Fibroblast of upper back skin (primary cell): ENCODE measurements at regions not wholly inside any gene's neighbourhood (a gene's known extent, or its start where the extent isn't known, plus 50 kb on each side); places are given as distances from the start of the nearest gene placed in this dataset.

Experiments
- DNase-seq: peaks from one replicate; pipeline ENCODE4 v3.0.0-alpha.2; 2013

DNA sequence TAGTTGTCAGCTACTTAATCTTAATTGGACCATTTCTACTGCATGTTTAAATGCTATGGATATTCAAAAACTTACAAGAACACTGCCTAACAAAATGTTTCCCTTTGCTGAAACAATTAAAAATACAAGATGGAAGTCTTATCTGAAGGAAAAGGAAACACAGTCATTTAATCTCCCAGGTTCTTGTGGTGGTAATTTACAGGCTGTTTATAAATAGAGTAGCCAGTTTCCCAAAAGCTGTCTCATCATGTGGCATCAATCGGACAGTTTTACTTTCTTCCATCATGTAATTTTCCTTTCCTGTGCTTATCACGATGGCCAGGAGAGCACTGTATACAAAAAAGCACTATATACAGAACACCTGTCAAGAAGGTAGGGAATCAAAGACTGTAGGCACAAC lies 368.1 kb downstream of the ZEB2 start:
- no peak for DNase-seq

DNA sequence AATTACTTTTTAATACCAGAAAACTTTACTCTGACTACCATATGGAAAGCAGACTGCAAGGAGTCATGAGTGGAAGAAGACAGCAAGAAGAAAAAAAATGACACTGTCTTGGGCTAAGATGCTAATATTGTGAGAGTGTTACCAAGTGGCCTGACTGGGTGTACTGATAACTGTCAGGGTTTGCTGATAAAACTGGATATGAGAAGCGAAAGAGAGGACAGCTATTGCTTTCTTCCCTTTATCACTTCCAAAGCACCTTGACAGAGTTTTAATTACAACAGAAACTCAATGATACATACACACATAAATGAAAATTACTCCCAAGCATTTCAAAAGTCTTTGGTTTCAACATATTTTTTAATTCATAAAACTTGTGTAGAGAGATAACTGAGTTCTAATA lies 368.5 kb downstream of the ZEB2 start:
- no peak for DNase-seq

DNA sequence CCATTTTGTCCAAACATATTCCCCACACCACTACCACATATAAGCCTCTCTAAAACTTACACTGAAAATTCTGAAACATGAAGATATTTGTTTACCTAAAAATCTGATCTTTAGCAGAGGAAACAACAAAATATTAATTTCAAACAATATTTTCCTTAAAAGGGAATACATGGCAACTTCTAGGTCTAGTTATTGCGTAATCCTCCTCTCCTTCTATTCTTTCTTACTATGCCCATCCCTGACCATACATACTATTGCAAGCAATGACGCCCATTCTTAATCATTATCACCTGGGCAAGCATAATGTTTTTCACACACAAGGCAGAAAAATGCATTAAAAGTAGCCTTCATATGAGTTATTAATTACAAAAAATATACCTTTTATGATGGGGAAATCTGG lies 372.6 kb downstream of the ZEB2 start:
- DNase-seq, result no peak

DNA sequence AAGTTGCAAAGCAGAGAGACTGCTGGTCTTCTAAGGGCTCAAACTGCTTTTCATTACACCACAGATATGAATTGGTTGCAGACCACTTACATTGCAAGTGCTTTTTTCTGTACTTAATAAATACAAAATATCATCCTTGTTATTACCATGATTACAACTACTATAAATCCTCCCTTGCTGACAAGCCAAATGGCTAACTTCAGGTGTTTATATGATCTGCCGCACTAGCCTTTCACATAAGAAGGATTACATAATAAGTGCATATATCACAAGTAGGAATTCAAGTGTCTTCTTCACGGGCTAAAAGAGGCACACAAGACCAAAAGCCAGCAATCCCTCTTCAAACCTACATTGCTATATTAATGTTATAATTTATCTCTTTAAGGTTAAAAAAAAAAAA lies 373.0 kb downstream of the ZEB2 start:
- no peak for DNase-seq

DNA sequence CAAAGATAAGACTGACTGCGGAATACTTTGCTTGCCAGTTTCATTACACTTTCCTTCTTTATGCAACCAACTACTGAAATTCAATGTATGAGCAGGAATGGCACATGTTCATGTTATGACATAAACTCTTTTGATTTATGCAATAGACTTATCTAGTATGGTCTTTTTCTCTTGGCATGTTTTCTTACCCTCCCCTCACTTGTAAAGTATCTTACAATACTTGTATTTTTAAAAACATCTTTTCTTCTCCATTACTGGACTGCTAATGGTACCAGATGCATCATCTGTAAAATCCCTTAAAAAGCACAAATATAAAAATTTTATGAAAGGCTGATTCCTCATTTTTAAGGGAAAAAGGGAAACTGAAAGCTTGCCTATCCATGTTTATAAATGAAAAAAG lies 373.8 kb downstream of the ZEB2 start:
- no peak for DNase-seq

DNA sequence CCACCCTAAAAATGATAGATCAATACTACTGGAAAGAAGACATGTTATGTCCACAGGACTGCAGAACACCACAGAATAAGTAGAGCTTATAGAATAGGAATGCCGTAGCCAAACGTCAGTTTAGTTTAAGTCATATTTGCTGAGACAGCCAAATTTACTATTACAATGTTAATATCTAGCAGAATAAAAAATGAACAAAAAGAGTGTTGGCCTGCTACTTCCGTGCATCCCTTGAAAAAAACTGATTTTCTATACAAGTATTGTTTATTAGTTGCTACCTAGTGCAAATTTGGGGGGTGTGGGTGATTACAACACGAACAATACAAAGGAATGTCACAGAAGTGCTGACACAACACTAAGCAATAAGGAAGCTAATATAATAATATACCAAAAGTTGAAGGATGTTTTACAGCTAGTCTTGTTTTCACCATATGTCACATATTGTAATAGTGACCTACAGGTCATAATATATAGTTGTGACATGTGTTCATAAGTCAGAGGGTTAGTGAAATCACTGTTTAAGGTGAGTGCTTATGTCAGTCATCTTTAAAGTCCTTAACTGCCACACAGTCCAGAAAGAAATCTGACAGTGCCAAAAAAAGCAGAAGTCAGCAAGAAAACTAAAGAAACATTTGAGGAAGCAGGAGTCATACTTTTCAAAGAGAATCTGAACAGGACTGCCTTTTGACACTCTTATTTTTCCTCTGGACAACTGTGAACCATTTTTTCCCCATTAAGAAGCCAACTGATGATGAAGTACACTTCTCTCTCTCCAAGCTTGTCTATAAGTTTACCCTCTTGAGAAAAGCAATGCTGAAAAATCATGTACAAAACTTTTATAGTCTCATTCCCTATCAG lies 376.4 kb downstream of the ZEB2 start:
- DNase-seq, result no peak

DNA sequence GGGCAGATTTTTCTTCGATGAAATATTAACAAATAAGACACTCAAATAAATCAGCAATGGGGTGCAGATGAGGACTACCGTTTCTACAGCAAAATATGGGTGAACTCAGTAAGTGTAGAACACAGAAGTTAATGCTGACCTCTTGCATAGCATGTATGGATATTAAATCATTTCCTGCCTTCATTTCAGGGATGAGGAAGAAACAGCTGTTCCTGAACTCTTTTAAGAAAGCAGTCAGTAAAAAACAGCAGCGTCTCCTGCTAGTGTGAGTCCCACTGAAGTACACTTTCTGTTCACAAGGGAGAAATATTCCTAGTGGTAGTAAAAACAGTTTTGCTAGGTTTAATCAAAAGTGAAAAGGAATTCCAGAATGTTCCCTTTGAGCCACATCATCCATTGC lies 379.0 kb downstream of the ZEB2 start:
- peak; percentile 60 for DNase-seq

DNA sequence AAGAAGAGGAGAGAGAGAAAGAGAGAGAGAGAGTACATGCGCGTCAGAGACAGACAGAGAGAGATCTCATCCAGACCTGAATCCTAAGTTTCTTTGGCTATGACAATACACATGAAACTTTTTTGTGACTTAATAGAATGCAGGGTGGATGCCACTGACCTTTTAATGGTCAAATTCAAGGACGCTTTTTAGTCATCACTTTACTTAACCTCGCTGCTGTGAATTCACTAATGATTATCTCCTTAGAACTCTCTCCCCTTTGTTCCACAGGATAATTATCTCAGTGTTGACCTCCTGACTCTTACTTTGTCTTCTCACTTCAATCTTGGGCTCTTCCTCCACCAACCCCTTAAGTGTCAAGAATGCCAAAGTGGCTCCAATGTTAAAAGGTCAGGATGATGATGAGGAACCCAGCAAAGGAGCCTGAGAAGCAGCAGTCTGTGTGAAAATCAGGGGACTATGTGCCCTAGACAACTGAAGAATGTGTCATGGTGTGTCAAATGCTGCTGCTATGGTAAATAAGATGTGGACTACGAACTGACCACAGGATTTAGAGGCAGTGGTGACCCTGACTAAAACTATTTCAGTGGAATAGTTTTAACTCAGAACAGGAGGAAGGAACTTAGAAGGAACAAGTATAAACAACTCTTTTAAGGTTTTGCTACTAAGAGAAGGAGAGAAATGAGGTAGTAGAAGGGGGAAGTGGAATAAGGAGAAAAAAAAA lies 382.1 kb downstream of the ZEB2 start:
- peak; percentile 53 for DNase-seq

DNA sequence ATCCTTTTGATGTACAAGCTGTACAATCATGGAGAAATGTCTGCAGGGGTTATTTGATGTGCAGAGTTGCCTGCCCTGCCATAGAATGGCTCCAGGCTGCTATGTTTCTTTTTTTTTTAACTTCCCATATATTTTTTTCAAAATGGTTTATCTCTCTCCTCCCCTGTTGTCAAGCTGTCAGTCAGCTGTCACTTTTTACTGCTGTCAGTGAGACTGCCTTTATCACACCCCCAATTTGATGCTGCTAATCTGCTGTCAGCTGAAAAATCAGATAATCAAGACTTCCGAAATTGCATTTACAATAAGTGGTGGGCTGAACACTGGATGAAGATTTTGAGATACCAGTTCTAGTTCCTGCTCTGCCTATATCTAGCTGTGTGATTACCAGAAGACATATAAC lies 382.6 kb downstream of the ZEB2 start:
- no peak for DNase-seq

DNA sequence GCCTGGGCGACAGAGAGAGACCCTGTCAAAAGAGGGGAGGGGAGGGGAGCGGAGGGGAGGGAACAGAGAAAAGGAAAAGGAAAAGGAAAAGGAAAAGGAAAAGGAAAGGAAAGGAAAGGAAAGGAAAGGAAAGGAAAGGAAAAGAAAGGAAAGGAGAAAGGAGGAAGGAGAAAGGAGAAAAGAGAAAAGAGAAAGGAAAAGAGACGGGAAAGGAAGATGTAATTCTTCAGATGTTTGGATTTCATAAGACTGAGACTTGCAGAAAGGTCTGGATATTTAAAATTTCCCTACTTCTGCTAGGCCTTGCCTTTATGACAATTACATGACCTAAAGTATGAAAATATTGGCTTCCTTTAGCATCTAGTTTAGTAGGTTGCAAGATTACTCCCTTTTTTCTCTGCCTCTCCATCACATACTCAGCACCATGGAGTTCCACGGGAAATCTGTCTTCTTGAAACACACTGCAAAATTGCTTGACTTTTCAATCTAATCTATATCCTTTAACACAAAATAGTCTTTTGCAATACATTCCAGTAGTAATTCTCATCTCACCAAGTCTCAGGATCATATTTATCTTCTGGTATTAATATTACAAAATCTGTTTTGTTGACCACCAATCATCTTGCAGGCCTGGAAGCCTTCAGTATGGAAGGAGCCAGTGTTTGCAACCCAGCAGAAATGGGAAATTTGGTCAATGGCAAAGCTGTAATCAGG lies 383.5 kb downstream of the ZEB2 start:
- DNase-seq, result no peak

DNA sequence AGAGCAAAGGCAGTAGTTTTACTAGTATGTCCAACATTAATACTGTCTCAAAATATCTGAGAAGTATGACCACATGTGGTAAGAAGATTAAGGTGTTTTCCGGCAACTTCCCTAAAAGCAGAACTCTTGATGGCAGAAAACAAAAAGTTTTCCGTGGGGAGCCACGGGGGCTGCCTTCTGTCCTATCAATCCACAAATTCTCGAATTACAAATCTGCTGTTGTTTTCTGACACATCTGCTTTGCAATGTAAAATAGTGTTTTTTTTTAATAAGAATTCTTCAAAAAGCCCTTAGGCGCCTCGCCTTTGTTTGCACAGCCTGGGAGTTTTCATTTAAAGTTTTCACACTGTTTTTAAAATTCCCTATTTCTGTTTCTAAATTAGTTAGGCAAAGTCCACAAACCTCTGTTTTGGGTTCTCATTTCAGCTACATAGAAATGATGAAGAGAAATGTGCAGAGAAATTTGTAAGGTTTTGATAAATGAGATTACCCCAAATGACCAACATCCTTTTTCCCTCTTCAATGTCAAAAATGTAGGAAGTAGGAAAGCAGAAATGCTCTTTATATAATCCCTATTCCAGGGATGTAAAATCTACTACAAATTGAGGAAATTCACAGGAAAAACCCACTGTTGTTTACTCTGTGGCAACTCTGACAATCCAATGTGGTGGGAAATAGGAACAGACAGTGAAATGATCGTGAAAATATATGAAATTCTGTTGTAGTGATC lies 385.8 kb downstream of the ZEB2 start:
- no peak for DNase-seq

DNA sequence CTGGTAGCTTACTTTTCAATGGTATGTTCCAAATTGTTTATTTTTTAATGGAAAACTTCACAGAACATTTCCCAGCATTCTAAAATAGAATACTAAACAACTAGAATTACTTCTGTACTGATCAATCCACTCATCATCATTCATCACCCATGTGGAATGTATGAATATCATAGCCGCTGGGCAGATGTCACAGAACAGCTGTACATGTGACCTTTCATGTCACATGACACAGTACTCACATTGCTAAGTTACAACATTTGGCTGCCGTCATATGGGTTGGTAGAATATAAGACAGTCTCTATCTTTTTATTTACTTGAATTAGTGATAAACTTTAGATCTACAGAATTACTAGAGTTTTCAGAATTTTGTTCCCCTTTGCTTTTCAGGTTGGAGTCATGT lies 387.6 kb downstream of the ZEB2 start:
- DNase-seq, result peak; percentile 25

DNA sequence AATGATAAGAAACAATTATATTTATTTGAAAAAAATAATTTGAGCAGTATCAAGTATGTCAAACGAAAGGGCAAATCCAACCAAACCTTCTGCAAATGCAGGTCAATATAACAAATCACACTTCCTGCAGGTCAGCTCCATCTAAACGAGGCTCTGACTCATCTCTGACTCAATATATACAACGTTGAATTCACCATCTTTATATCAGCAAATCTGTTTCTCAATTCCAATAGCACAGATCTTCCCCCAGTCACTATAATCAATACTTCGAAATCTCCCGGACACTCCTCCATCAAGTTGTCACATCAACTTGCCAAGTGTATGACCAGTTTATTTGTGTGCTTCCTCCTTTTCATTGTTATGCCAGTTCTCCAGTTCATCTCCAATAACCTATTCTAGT lies 388.9 kb downstream of the ZEB2 start:
- no peak for DNase-seq

DNA sequence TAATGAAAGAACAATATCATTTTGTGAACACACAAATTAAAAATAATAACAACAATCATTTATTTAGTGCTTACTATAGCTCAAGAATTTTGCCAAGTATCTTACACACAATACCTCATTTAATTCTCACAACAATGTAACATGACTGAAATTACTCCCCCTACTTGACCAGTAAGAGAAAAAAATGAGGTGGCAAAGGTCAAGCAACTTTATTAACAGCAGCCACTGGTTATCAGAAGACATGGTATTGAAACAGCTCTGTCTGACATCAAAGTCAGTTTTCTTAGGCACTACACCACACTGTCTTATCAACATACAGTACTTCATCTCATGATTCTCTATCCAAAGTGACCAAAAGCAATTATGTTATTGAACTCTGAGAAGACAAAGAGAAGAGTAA lies 389.4 kb downstream of the ZEB2 start:
- no peak for DNase-seq

DNA sequence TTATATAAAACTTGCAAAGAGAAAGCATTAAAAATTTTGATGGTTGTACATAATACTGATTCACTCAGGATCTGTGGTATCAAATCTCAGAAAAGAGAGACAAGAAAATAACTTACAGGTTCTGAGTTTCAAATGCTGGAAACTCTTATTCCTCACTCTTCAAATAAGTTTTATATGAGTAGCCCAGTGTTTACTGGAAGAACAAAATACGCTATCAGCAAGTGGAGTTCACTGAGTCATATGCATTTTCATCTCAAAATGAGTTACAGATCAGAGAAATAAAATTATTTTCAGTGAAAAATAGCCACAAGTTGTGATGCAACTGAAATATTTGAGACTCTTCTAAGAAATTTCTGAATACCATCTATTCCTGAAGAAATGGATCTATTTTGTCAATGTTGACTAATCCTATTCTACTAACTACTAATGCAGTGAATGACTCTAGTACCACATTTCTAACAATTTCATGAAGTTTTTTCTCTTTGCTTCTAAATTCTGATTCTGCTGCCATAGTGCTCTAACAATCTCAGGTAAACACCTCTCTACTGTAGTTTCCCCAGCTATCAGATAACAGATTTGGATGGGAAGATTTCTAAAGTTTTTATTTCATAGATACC lies 391.7 kb downstream of the ZEB2 start:
- DNase-seq, result no peak

DNA sequence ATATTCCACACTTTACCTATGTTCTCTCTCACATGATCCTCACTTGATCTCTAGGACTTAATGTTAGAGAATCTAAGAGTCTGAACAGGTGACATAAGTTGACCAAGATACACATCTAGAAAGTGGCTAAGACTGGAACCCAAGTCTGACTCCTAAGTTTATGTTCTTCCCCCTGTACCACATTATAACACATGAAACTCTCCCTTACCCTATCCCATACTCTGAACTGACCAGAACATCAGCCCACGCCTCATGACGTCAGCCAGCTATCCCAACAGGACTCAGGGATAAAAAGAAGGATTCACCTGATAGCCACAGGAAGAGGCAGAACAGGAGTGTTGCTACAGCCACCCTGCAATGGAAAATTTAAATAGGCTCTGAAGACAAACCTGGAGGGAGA lies 392.2 kb downstream of the ZEB2 start:
- no peak for DNase-seq

DNA sequence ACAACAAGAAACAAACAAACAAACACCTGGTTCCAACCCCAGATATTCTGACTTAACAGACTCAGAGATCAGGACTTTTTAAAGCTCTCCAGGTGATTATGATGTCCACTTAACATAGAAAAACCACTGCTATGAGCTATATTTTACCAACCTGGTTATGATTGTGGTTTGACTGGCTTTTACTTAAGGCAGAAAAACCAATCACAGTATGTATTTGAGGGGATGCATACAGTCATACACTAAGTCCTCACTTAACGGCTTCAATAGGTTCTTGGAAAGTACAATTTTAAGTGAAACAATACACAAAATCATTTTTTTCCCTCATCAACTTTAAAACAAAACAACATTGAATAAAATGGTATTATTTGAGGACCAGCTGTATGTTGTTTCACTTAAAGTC lies 393.6 kb downstream of the ZEB2 start:
- no peak for DNase-seq

DNA sequence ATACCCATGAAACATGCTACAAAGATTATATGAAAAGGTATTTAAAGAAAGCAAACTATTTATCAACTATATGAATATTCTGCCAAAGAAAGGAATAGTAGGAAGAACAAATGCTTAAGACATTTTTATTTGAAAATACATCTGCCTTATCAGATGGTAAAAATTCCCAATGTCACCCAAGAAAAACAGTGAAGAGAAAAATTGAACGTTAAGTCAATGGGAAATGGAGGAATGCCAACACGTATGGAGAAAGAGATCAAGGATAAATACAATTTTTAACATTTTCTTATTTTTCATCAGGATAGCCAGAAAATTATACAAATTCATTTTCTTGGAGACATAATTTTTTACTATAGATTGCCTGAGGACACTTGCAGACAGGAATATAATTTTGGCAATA lies 394.2 kb downstream of the ZEB2 start:
- no peak for DNase-seq

DNA sequence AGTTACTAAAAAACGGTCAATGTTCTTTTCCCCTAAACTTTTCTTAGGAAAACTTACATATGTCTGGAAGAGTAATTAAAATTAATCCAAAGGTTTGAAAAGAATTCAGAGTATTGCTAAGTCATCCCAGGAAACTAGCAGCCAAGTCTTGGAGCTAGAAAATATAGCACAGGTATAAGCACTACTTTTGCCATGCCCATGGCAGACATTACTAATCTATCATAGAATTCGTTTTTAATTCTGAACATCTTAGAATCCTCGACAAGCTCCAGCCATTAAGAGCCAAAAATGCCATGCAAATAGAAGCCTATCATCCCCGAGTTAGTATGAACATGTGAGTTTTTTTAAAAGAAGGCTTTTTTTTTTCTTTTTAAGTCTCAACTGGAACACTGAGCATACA lies 395.0 kb downstream of the ZEB2 start:
- no peak for DNase-seq

DNA sequence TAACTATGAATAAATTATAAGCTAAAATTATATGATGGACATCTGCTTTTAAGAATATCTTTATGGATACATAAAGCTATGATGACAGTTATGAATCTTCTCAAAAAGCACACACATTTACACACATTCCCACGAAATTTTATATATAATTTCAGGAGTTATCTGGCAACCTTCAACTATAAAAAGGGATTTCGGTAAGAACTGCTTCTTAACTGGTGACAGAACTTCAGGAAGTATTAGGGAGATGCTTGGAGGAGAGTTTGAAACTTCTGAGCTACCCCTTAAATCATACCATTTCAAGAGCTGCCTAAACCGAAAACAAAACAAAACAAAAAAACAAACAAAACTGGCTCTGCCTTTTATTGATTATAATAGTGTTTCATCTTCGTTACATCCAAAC lies 399.4 kb downstream of the ZEB2 start:
- no peak for DNase-seq

DNA sequence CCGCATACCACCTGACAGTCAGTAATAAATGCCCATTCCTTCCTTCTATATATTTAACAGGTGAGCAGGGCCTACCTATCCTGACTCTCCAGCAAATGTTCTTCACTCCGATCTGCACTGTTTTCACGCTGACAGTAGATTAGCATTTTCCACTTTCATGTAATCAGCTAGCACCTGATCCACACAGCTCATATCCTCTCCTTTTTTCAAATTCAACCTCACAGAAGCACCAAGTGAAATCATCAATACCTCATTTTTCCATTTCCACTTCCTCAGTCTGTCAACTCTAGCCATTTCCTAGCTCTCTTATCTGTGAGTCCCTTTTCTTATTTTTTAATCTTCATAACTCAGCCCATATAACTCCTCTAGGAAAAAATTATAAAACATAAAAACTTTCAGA lies 402.8 kb downstream of the ZEB2 start:
- no peak for DNase-seq

DNA sequence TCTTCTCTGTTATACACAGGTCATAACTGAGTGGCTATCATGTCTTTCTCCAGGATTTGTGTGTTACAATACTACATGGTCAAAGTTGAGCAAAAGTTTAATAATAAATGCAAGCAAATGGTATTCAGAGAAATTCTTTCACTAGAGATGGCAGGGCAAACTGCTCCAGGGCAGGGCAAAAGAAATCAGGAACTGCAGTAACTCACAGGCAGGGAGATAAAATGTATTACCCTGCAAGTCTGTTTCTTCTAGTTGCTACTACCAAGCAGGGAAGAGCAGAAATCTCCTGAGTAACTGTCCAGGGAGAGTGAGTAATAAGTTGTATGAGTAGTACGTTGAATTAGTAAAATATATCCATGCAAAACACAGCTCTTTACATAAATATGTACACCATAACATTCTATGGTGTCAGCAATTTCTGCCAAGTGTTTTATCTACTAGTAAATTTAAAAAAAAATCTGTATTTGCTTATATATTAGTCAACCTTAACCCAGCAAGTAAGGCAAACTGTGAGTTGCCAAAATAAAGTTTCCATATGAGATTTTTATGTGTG lies 404.1 kb downstream of the ZEB2 start:
- DNase-seq, result peak; percentile 47
